ENCODE measurements at regions not wholly inside any gene's neighbourhood (a gene's known extent, or its start where the extent isn't known, plus 50 kb on each side); places are given as distances from the start of the nearest gene placed in this dataset.
"Not testable (repeated sequence)": the region's sequence is repeated elsewhere in the genome, so short reads cannot be mapped to it uniquely, and the experiment has no call there.

- no peak for DNase-seq (ENCODE audit: low read depth, low spot score)
- Histone ChIP-seq H3K4me3 (ENCODE audit: low read depth, low read length) (no peak overlapping the region), H3K27me3 (ENCODE audit: control insufficient read depth, insufficient read depth, low read length) (no peaks in the 10 kb centered on the region), H3K27ac (ENCODE audit: low read depth, low read length) (no peak overlapping the region), H3K9me3 (ENCODE audit: control insufficient read depth, insufficient read depth, low read length) (peaks cover 7% of the 10 kb centered on the region)
- CTCF ChIA-PET: no interaction called here
- POLR2A ChIA-PET: no interaction called here
- no peak for TF ChIP-seq CTCF (IDR thresholded peaks at IDR 0.05; ENCODE audit: low read depth, low read length)
Observed at GRCh38 chr5:61234019-61234418, 71.8 kb upstream of the SMIM15 start.

- CTCF ChIA-PET; H3K4me3 ChIP-seq (ENCODE audit: low read depth, low read length); H3K27me3 ChIP-seq (ENCODE audit: control insufficient read depth, insufficient read depth, low read length); DNase-seq (ENCODE audit: low read depth, low spot score); POLR2A ChIA-PET; H3K27ac ChIP-seq (ENCODE audit: low read depth, low read length): not testable (repeated sequence)
- peaks cover 12% of the 10 kb centered on the region for H3K9me3 ChIP-seq (ENCODE audit: control insufficient read depth, insufficient read depth, low read length)
Observed at GRCh38 chr5:61236715-61237114, 74.4 kb upstream of the SMIM15 start.

GRCh38 chr5:61245486-61245885 is 83.2 kb upstream of the SMIM15 start:
- CTCF ChIA-PET: interaction anchor here (1.0 to 1.3 kb wide), 2 partner anchors 13 to 67 kb away, joined by 3 read pairs; no protein-coding TSS in a partner anchor

GRCh38 chr5:61245936-61246335 is 83.7 kb upstream of the SMIM15 start:
- ChIA-PET CTCF (interaction anchor here (0.5 to 1.0 kb wide), 2 partner anchors 13 to 1202 kb away, joined by 3 read pairs; no protein-coding TSS in a partner anchor), POLR2A (no interaction called here)
- DNase-seq (ENCODE audit: low read depth, low spot score): no peak
- Histone ChIP-seq H3K27me3 (ENCODE audit: control insufficient read depth, insufficient read depth, low read length) (no peaks in the 10 kb centered on the region), H3K27ac (ENCODE audit: low read depth, low read length) (no peak overlapping the region), H3K9me3 (ENCODE audit: control insufficient read depth, insufficient read depth, low read length) (no peaks in the 10 kb centered on the region; the same call in 1 of the 2 replicates), H3K4me3 (ENCODE audit: low read depth, low read length) (no peak overlapping the region)
- TF ChIP-seq CTCF (IDR thresholded peaks at IDR 0.05; ENCODE audit: low read depth, low read length): no peak

More at GRCh38 chr5:61245486-61245885, 83.2 kb upstream of the SMIM15 start:
- TF ChIP-seq CTCF (IDR thresholded peaks at IDR 0.05; ENCODE audit: low read depth, low read length): no peak
- Histone ChIP-seq H3K27me3 (ENCODE audit: control insufficient read depth, insufficient read depth, low read length) (no peaks in the 10 kb centered on the region), H3K27ac (ENCODE audit: low read depth, low read length) (no peak overlapping the region), H3K9me3 (ENCODE audit: control insufficient read depth, insufficient read depth, low read length) (no peaks in the 10 kb centered on the region; the same call in 1 of the 2 replicates), H3K4me3 (ENCODE audit: low read depth, low read length) (no peak overlapping the region)
- POLR2A ChIA-PET: no interaction called here
- no peak for DNase-seq (ENCODE audit: low read depth, low spot score)

- no peaks in the 10 kb centered on the region for H3K27me3 ChIP-seq (ENCODE audit: control insufficient read depth, insufficient read depth, low read length)
- ChIA-PET CTCF (no interaction called here), POLR2A (no interaction called here)
- no peak for DNase-seq (ENCODE audit: low read depth, low spot score)
- H3K4me3 ChIP-seq (ENCODE audit: low read depth, low read length): no peak overlapping the region
- H3K9me3 ChIP-seq (ENCODE audit: control insufficient read depth, insufficient read depth, low read length): no peaks in the 10 kb centered on the region; the same call in 1 of the 2 replicates
- TF ChIP-seq CTCF (IDR thresholded peaks at IDR 0.05; ENCODE audit: low read depth, low read length): no peak
- H3K27ac ChIP-seq (ENCODE audit: low read depth, low read length): no peak overlapping the region
Observed at GRCh38 chr5:61246768-61247307, 84.6 kb upstream of the SMIM15 start.

Data from AG04450 (cell line).